Neuronal stem cell (in vitro differentiated cells): ENCODE measurements at regions not wholly inside any gene's neighbourhood (a gene's known extent, or its start where the extent isn't known, plus 50 kb on each side); places are given as distances from the start of the nearest gene placed in this dataset.
"Not testable (repeated sequence)": the region's sequence is repeated elsewhere in the genome, so short reads cannot be mapped to it uniquely, and the experiment has no call there.

Experiments
- DNase-seq: peaks from one replicate; pipeline ENCODE4 v3.0.0-alpha.2; 2013; ENCODE audit warnings: low spot score
- H2AFZ ChIP-seq: one replicate; pipeline ENCODE4 v1.6.1; 2013; ENCODE audit warnings: mild to moderate bottlenecking, low read length, inconsistent platforms
- H2AK5ac ChIP-seq: 2 replicates; pipeline ENCODE4 v1.6.1; 2013; ENCODE audit warnings: low read depth, mild to moderate bottlenecking, inconsistent platforms, low read length, moderate library complexity, mixed read lengths
- H2BK120ac ChIP-seq: 2 replicates; pipeline ENCODE4 v1.6.1; 2013; ENCODE audit warnings: low read depth, mild to moderate bottlenecking, inconsistent platforms, low read length, moderate library complexity, mixed read lengths
- H2BK12ac ChIP-seq: one replicate; pipeline ENCODE4 v1.6.1; 2013; ENCODE audit warnings: low read length, inconsistent platforms
- H2BK15ac ChIP-seq: 2 replicates; pipeline ENCODE4 v1.6.1; 2013; ENCODE audit warnings: mild to moderate bottlenecking, low read length, inconsistent platforms, mixed read lengths
- H2BK5ac ChIP-seq: one replicate; pipeline ENCODE4 v1.6.1; 2013; ENCODE audit warnings: inconsistent platforms, mild to moderate bottlenecking, low read length, moderate library complexity
- H3K14ac ChIP-seq: one replicate; pipeline ENCODE4 v1.6.1; 2013; ENCODE audit warnings: low read length, inconsistent platforms
- H3K18ac ChIP-seq: 2 replicates; pipeline ENCODE4 v1.6.1; 2013; ENCODE audit warnings: low read length, inconsistent platforms
- H3K23ac ChIP-seq: 2 replicates; pipeline ENCODE4 v1.6.1; 2013; ENCODE audit warnings: low read depth, mild to moderate bottlenecking, mixed read lengths, low read length, inconsistent platforms; ENCODE audit not compliant: poor library complexity
- H3K27ac ChIP-seq: replicated peaks from 3 replicates; pipeline ENCODE4 v1.5.1; 2013; ENCODE audit warnings: low read length, inconsistent platforms
- H3K27me3 ChIP-seq, 3 experiments: 2 replicates each; pipeline ENCODE4 v1.6.1; 2013; ENCODE audit warnings: low read length in 3 of 3, mild to moderate bottlenecking in 2 of 3, inconsistent platforms in 1 of 3, low read depth in 1 of 3, mixed read lengths in 1 of 3, moderate library complexity in 1 of 3; ENCODE audit not compliant: control insufficient read depth in 3 of 3, insufficient read depth in 3 of 3
- H3K36me3 ChIP-seq, 2 donors: replicated peaks in 1 of 2; 2 replicates each; pipeline ENCODE4 v1.6.1; 2013; ENCODE audit warnings: low read length in 2 of 2; ENCODE audit not compliant: control insufficient read depth in 2 of 2, insufficient read depth in 2 of 2
- H3K4ac ChIP-seq: 2 replicates; pipeline ENCODE4 v1.6.1; 2013; ENCODE audit warnings: inconsistent platforms, mild to moderate bottlenecking, low read length, moderate library complexity
- H3K4me1 ChIP-seq, 2 donors: 1 replicate in 1 of 2; 2 replicates in 1 of 2; pipeline ENCODE4 v1.6.1; 2013; ENCODE audit warnings: low read length in 2 of 2, low read depth in 1 of 2; ENCODE audit not compliant: control insufficient read depth in 2 of 2, insufficient read depth in 1 of 2
- H3K4me2 ChIP-seq: one replicate; pipeline ENCODE4 v1.6.1; 2013; ENCODE audit warnings: mild to moderate bottlenecking, low read length, inconsistent platforms; ENCODE audit not compliant: insufficient read depth, poor library complexity, severe bottlenecking
- H3K4me3 ChIP-seq, 2 donors: 2 replicates each; pipeline ENCODE4 v1.5.1; 2013; ENCODE audit warnings: low read length in 2 of 2, mild to moderate bottlenecking in 2 of 2, inconsistent platforms in 1 of 2, moderate library complexity in 1 of 2
- H3K79me1 ChIP-seq: one replicate; pipeline ENCODE4 v1.6.1; 2013; ENCODE audit warnings: low read depth, mild to moderate bottlenecking, inconsistent platforms, low read length, moderate library complexity
- H3K9ac ChIP-seq: one replicate; pipeline ENCODE4 v1.6.1; 2013; ENCODE audit warnings: mild to moderate bottlenecking, low read depth, low read length, inconsistent platforms; ENCODE audit not compliant: poor library complexity
- H3K9me3 ChIP-seq, 2 donors: replicated peaks in 1 of 2; 2 replicates each; pipeline versions ENCODE3 to v1.6.1; 2013; ENCODE audit warnings: low read length in 2 of 2, mild to moderate bottlenecking in 2 of 2, inconsistent platforms in 1 of 2, low read depth in 1 of 2, mixed read lengths in 1 of 2, moderate library complexity in 1 of 2; ENCODE audit not compliant: control insufficient read depth in 2 of 2, insufficient read depth in 1 of 2
- H4K8ac ChIP-seq: one replicate; pipeline ENCODE4 v1.6.1; 2013; ENCODE audit warnings: low read depth, mild to moderate bottlenecking, inconsistent platforms, low read length, moderate library complexity
- H4K91ac ChIP-seq: one replicate; pipeline ENCODE4 v1.6.1; 2013; ENCODE audit warnings: low read length, low read depth, mild to moderate bottlenecking, inconsistent platforms; ENCODE audit not compliant: poor library complexity
- WGBS, 2 donors: extraction: QIAGEN DNeasy Blood & Tissue Kit; methylation state at CpG; one replicate each; pipeline ENCODE4 v1.1.7; 2013; ENCODE audit warnings: missing lambda C conversion rate in 2 of 2, mixed read lengths in 1 of 2; ENCODE audit not compliant: insufficient read length in 2 of 2, insufficient replicate concordance in 1 of 2; ENCODE audit errors: extremely low coverage in 2 of 2; 5-methylcytosine and 5-hydroxymethylcytosine counted together

DNA sequence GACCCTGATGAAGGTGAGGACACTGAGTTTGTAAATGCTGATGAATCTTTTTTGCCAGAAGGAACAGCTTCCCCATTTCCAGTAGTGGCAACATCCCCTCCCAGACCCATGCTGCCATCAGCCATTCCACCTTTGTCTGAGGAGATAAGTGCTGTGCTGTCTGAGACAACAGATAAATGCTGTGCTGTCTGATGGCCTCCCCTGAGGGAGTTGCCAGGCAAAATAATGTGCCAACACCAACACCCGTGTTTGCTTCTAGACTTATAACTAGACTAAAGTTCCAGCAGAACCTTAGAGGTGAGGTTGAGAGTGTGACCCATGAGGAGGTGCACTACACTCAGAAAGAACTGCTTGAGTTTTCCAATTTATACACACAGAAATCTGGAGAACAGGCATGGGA lies 349.5 kb downstream of the C12orf75 start:
- no peaks in the 10 kb centered on the region for H3K79me1 ChIP-seq
- no peak overlapping the region for H2BK5ac ChIP-seq
- H2BK120ac ChIP-seq, result no peak overlapping the region
- no peak overlapping the region for H3K27ac ChIP-seq
- H2BK15ac ChIP-seq, result no peak overlapping the region
- no peak overlapping the region for H3K4me3 ChIP-seq
- peaks cover 0 to 4% of the 10 kb centered on the region in 2 donors for H3K9me3 ChIP-seq
- no CpG with 5 or more reads among the region's 1 CpG for WGBS, 2 donors
- no peak for DNase-seq
- no peak overlapping the region for H4K91ac ChIP-seq
- H2BK12ac ChIP-seq, result no peak overlapping the region
- H4K8ac ChIP-seq, result no peak overlapping the region
- no peak overlapping the region for H2AK5ac ChIP-seq
- H3K4ac ChIP-seq, result no peak overlapping the region
- no peaks in the 10 kb centered on the region for H3K27me3 ChIP-seq
- H2AFZ ChIP-seq, result no peak overlapping the region
- no peak overlapping the region for H3K23ac ChIP-seq
- H3K14ac ChIP-seq, result no peak overlapping the region
- H3K4me2 ChIP-seq, result no peak overlapping the region
- H3K9ac ChIP-seq, result no peak overlapping the region
- no peaks in the 10 kb centered on the region for H3K36me3 ChIP-seq
- no peak overlapping the region for H3K18ac ChIP-seq
- H3K4me1 ChIP-seq, result no peaks in the 10 kb centered on the region

DNA sequence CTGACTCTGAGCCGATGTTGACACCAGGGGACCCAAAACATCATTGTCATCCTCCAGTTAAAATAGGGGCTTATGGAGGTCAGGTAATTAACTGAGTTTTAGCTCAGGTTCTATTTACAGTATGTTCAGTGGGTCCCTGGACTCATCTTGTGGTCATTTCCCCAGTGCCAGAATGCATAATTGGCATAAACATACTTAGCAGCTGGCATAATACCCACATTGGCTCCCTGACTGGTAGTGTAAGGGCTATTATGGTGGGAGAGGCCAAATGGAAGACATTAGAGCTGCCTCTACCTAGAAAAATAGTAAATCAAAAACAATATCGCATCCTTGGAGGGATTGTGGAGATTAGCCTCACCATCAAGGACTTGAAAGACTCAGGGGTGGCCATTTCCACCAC lies 350.9 kb downstream of the C12orf75 start:
- H2BK5ac ChIP-seq, result no peak overlapping the region
- no peaks in the 10 kb centered on the region for H3K27me3 ChIP-seq
- peaks cover 0 to 4% of the 10 kb centered on the region in 2 donors for H3K9me3 ChIP-seq
- H2BK12ac ChIP-seq, result no peak overlapping the region
- H3K14ac ChIP-seq, result no peak overlapping the region
- WGBS, 2 donors, result no CpG with 5 or more reads among the region's 2 CpGs
- H3K79me1 ChIP-seq, result no peaks in the 10 kb centered on the region
- H3K4ac ChIP-seq, result no peak overlapping the region
- peaks cover 0 to 2% of the 10 kb centered on the region in 2 donors for H3K4me1 ChIP-seq
- no peaks in the 10 kb centered on the region for H3K36me3 ChIP-seq
- H4K91ac ChIP-seq, result no peak overlapping the region
- no peak overlapping the region for H3K27ac ChIP-seq
- H2BK120ac ChIP-seq, result no peak overlapping the region
- H4K8ac ChIP-seq, result no peak overlapping the region
- no peak overlapping the region for H3K18ac ChIP-seq
- DNase-seq, result no peak
- no peak overlapping the region for H3K9ac ChIP-seq
- H2AK5ac ChIP-seq, result no peak overlapping the region
- H2AFZ ChIP-seq, result no peak overlapping the region
- no peak overlapping the region for H3K4me2 ChIP-seq
- no peak overlapping the region for H3K23ac ChIP-seq
- H3K4me3 ChIP-seq, result no peak overlapping the region
- no peak overlapping the region for H2BK15ac ChIP-seq

DNA sequence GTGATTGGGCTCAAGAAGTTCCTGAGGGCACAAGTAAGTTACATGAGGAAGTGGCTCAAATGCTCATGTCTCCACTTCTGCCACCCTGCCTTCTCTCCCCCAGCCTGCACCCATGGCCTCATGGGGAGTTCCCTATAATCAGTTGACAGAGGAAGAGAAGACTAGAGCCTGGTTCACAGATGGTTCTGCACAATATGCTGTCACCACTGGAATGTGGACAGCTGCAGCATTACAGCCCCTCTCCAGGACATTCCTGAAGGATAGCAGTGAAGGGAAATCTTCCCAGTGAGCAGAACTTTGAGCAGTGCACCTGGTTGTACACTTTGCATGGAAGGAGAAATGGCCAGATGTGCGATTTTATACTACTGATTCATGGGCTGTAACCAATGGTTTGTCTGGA lies 352.3 kb downstream of the C12orf75 start:
- H3K36me3 ChIP-seq, H2BK12ac ChIP-seq, H3K27me3 ChIP-seq, H2BK120ac ChIP-seq, H3K9me3 ChIP-seq, H3K27ac ChIP-seq, H3K4ac ChIP-seq, H3K4me1 ChIP-seq, H3K4me3 ChIP-seq, H3K14ac ChIP-seq, H2AFZ ChIP-seq, H2BK15ac ChIP-seq, H3K4me2 ChIP-seq, H3K79me1 ChIP-seq, H3K9ac ChIP-seq, H3K23ac ChIP-seq, H3K18ac ChIP-seq, H2BK5ac ChIP-seq, DNase-seq, H4K8ac ChIP-seq, H2AK5ac ChIP-seq, H4K91ac ChIP-seq: not testable (repeated sequence)
- no CpG with 5 or more reads among the region's 1 CpG for WGBS, 2 donors

DNA sequence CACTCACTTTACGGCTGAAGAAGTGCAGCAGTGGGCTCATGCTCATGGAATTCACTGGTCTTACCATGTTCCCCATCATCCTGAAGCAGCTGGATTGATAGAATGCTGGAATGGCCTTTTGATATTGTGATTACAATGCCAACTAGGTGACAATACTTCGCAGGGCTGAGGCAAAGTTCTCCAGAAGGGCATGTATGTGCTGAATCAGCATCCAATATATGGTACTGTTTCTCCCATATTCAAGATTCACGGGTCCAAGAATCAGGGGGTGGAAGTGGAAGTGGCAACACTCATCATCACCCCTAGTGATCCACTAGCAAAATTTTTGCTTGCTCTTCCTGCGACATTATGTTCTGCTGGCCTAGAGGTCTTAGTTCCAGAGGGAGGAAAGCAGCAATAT lies 353.3 kb downstream of the C12orf75 start:
- not testable (repeated sequence) for H3K36me3 ChIP-seq, H2AK5ac ChIP-seq, H2AFZ ChIP-seq, H2BK120ac ChIP-seq, H3K27me3 ChIP-seq, H3K4me3 ChIP-seq, H3K4me2 ChIP-seq, H4K8ac ChIP-seq, H3K14ac ChIP-seq, H3K4me1 ChIP-seq, H2BK5ac ChIP-seq, H2BK12ac ChIP-seq, H3K9ac ChIP-seq, H3K9me3 ChIP-seq, H3K18ac ChIP-seq, H3K79me1 ChIP-seq, H3K23ac ChIP-seq, DNase-seq, H2BK15ac ChIP-seq, H4K91ac ChIP-seq, H3K4ac ChIP-seq, H3K27ac ChIP-seq
- WGBS, 2 donors, result no CpG with 5 or more reads among the region's 4 CpGs
